Left ventricle myocardium inferior (tissue), 1 donor: ENCODE measurements at regions not wholly inside any gene's neighbourhood (a gene's known extent, or its start where the extent isn't known, plus 50 kb on each side); places are given as distances from the start of the nearest gene placed in this dataset.
"Not testable (repeated sequence)": the region's sequence is repeated elsewhere in the genome, so short reads cannot be mapped to it uniquely, and the experiment has no call there.

Experiments used
- DNase-seq: peaks from one replicate; pipeline ENCODE4 v3.0.0-alpha.2; 2020
- H3K27ac ChIP-seq: fragments of 200-600 bp; replicated peaks from 2 replicates; pipeline ENCODE4 v1.8.0; 2021
- H3K27me3 ChIP-seq: fragments of 200-600 bp; 2 replicates; pipeline ENCODE4 v1.8.0; 2021; ENCODE audit warnings: low read depth
- H3K36me3 ChIP-seq: fragments of 200-600 bp; 2 replicates; pipeline ENCODE4 v1.8.0; 2021
- H3K4me1 ChIP-seq: fragments of 200-600 bp; 2 replicates; pipeline ENCODE4 v1.8.0; 2021
- H3K4me3 ChIP-seq: fragments of 200-600 bp; 2 replicates; pipeline ENCODE4 v1.8.0; 2021; ENCODE audit warnings: mild to moderate bottlenecking, moderate library complexity
- H3K9me3 ChIP-seq: fragments of 200-600 bp; replicated peaks from 2 replicates; pipeline ENCODE4 v1.8.0; 2021
- CTCF ChIP-seq: fragments of 200-600 bp; IDR thresholded peaks from 2 replicates; pipeline ENCODE4 v1.8.0; 2021; ENCODE audit warnings: antibody characterized with exemption, mild to moderate bottlenecking, borderline replicate concordance
- intact Hi-C: fragments of 100-400 bp; cut with micrococcal nuclease; formaldehyde crosslinking; loops from one replicate; pipeline ENCODE4 v1.11.0; 2022
- donor health status: DM: no; HTN: yes; CAD: no; lungs with severe emphysema.

GRCh38 chr10:120184547-120185337, 272.3 kb upstream of the PLPP4 start:
- no peaks in the 10 kb centered on the region for H3K9me3 ChIP-seq
- DNase-seq = no peak
- no peak overlapping the region for H3K27ac ChIP-seq
- H3K27me3 ChIP-seq = no peaks in the 10 kb centered on the region
- intact Hi-C loops = no loop called here
- no peak overlapping the region for H3K4me3 ChIP-seq
- H3K36me3 ChIP-seq = no peaks in the 10 kb centered on the region
- H3K4me1 ChIP-seq = no peaks in the 10 kb centered on the region
- TF ChIP-seq CTCF = no peak

- DNase-seq = no peak
- H3K27ac ChIP-seq = no peak overlapping the region
- no peak overlapping the region for H3K4me3 ChIP-seq
- H3K27me3 ChIP-seq = no peaks in the 10 kb centered on the region
- no peaks in the 10 kb centered on the region for H3K36me3 ChIP-seq
- TF ChIP-seq CTCF = no peak
- no peaks in the 10 kb centered on the region for H3K9me3 ChIP-seq
- H3K4me1 ChIP-seq = no peaks in the 10 kb centered on the region
- intact Hi-C loops = no loop called here
These were observed 270.5 kb upstream of the PLPP4 start for GRCh38 chr10:120186506-120186905.

GRCh38 chr10:120187168-120187567, 269.9 kb upstream of the PLPP4 start:
- intact Hi-C loops, H3K27ac ChIP-seq, DNase-seq, H3K4me3 ChIP-seq, H3K36me3 ChIP-seq, H3K27me3 ChIP-seq, H3K4me1 ChIP-seq, H3K9me3 ChIP-seq: not testable (repeated sequence)

- intact Hi-C loops = no loop called here
- TF ChIP-seq CTCF = no peak
- no peak overlapping the region for H3K4me3 ChIP-seq
These were observed 268.1 kb upstream of the PLPP4 start for GRCh38 chr10:120188950-120189349.

GRCh38 chr10:120195984-120196712, 260.9 kb upstream of the PLPP4 start:
- H3K4me1 ChIP-seq = no peaks in the 10 kb centered on the region
- H3K36me3 ChIP-seq = no peaks in the 10 kb centered on the region
- intact Hi-C loops = no loop called here
- TF ChIP-seq CTCF = no peak
- no peak overlapping the region for H3K4me3 ChIP-seq
- no peak for DNase-seq
- no peaks in the 10 kb centered on the region for H3K27me3 ChIP-seq
- no peaks in the 10 kb centered on the region for H3K9me3 ChIP-seq
- no peak overlapping the region for H3K27ac ChIP-seq

More at GRCh38 chr10:120188950-120189349, 268.1 kb upstream of the PLPP4 start:
- Histone ChIP-seq H3K4me1 (no peaks in the 10 kb centered on the region), H3K27ac (no peak overlapping the region), H3K36me3 (no peaks in the 10 kb centered on the region), H3K27me3 (no peaks in the 10 kb centered on the region), H3K9me3 (no peaks in the 10 kb centered on the region)
- no peak for DNase-seq

- DNase-seq = no peak
- no peak for TF ChIP-seq CTCF
- Histone ChIP-seq H3K36me3 (no peaks in the 10 kb centered on the region), H3K9me3 (no peaks in the 10 kb centered on the region), H3K4me1 (no peaks in the 10 kb centered on the region), H3K27ac (no peak overlapping the region), H3K4me3 (no peak overlapping the region), H3K27me3 (peaks cover 10% of the 10 kb centered on the region)
- intact Hi-C loops = no loop called here
These were observed 252.2 kb upstream of the PLPP4 start for GRCh38 chr10:120204877-120205276.
